Stomach (tissue), 8 donors: ENCODE measurements at regions not wholly inside any gene's neighbourhood (a gene's known extent, or its start where the extent isn't known, plus 50 kb on each side); places are given as distances from the start of the nearest gene placed in this dataset.

Experiments
- DNase-seq, 2 donors: peaks; one replicate each; pipeline versions ENCODE4 v3.0.0 to v3.0.0-alpha.2; 2013 to 2019
- H3K27ac ChIP-seq, 5 donors: fragments of 200-600 bp in 4 of 5; sonication (generic) in 4 of 5; one replicate each; pipeline ENCODE4 v1.5.1; 2013 to 2019; ENCODE audit warnings: mild to moderate bottlenecking in 1 of 5, moderate library complexity in 1 of 5
- H3K27me3 ChIP-seq, 3 donors: fragments of 200-600 bp; sonication (generic); one replicate each; pipeline ENCODE4 v1.5.1; 2017 to 2019; ENCODE audit warnings: mixed run types in 1 of 3
- H3K36me3 ChIP-seq, 4 donors: fragments of 200-600 bp; sonication (generic); 1 replicate in 3 of 4; 2 replicates in 1 of 4; pipeline ENCODE4 v1.5.1; 2016 to 2019
- H3K4me1 ChIP-seq, 4 donors: fragments of 200-600 bp; sonication (generic); one replicate each; pipeline ENCODE4 v1.5.1; 2016 to 2019
- H3K4me3 ChIP-seq, 4 donors: fragments of 200-600 bp; sonication (generic) in 3 of 4; one replicate each; pipeline ENCODE4 v1.5.1; 2016 to 2019; ENCODE audit warnings: mild to moderate bottlenecking in 1 of 4
- H3K9me3 ChIP-seq, 4 donors: fragments of 200-600 bp; sonication (generic); one replicate each; pipeline ENCODE4 v1.5.1; 2016 to 2019
- CTCF ChIP-seq, 7 experiments: fragments of 450-650 bp in 4 of 7; fragments of 200-600 bp in 3 of 7; sonication (generic) in 3 of 7; IDR thresholded peaks; one replicate each; pipeline ENCODE4 v1.5.1; 2016 to 2019; ENCODE audit warnings: antibody characterized with exemption in 7 of 7, control low read depth in 2 of 7, mild to moderate bottlenecking in 1 of 7
- EP300 ChIP-seq: sonication (generic); formaldehyde crosslinking; IDR thresholded peaks from one replicate; pipeline ENCODE4 v1.6.1; 2017; ENCODE audit warnings: antibody characterized with exemption
- POLR2A ChIP-seq, 4 donors: fragments of 450-650 bp; IDR thresholded peaks; one replicate each; pipeline ENCODE4 v1.6.1; 2016; ENCODE audit warnings: antibody characterized with exemption in 4 of 4, control low read depth in 2 of 4, mild to moderate bottlenecking in 1 of 4, moderate library complexity in 1 of 4
- POLR2AphosphoS5 ChIP-seq, 3 donors: sonication (generic); formaldehyde crosslinking; IDR thresholded peaks; one replicate each; pipeline ENCODE4 v1.6.1; 2016; ENCODE audit warnings: antibody characterized with exemption in 3 of 3
- WGBS, 5 donors: extraction: QIAGEN DNeasy Blood & Tissue Kit in 3 of 5; methylation state at CpG; one replicate each; pipeline versions ENCODE4 v1.1.5 to v1.1.7; 2013 to 2018; 5-methylcytosine and 5-hydroxymethylcytosine counted together
- intact Hi-C: fragments of 100-400 bp; cut with DNase I; formaldehyde crosslinking; loops from one replicate; pipeline ENCODE4 v1.15.1; 2023; ENCODE audit warnings: low total_unique reads
- donor health status: healthy with polysubstance abuse.
- donor health status: Bipolar disorder and iron deficiency.
- donor health status: healthy.

GRCh38 chr20:7305976-7306375, 538.5 kb downstream of the BMP2 start:
- Histone ChIP-seq H3K27me3 (no peaks in the 10 kb centered on the region), H3K9me3 (no peaks in the 10 kb centered on the region), H3K4me1 (no peaks in the 10 kb centered on the region), H3K36me3 (no peaks in the 10 kb centered on the region), H3K4me3 (no peak overlapping the region), H3K27ac (no peak overlapping the region)
- no peak for DNase-seq
- 61 to 76% (median 69%) methylated on average over 4 of the region's 4 CpGs for WGBS, 5 donors
- intact Hi-C loops: no loop called here
- TF ChIP-seq CTCF (IDR thresholded peaks at IDR 0.05): no peak
- TF ChIP-seq EP300: no peak
- TF ChIP-seq POLR2A (IDR thresholded peaks at IDR 0.05): no peak
- no peak for TF ChIP-seq POLR2AphosphoS5 (IDR thresholded peaks at IDR 0.05)

- H3K27me3 ChIP-seq: no peaks in the 10 kb centered on the region
- no peaks in the 10 kb centered on the region for H3K9me3 ChIP-seq
- no peak for DNase-seq
- H3K27ac ChIP-seq: no peak overlapping the region
- H3K36me3 ChIP-seq: no peaks in the 10 kb centered on the region
- intact Hi-C loops: no loop called here
- no peaks in the 10 kb centered on the region for H3K4me1 ChIP-seq
- 54 to 84% (median 68%) methylated on average over 3 of the region's 3 CpGs for WGBS, 5 donors
- TF ChIP-seq POLR2AphosphoS5 (IDR thresholded peaks at IDR 0.05) (no peak), CTCF (IDR thresholded peaks at IDR 0.05) (no peak), POLR2A (IDR thresholded peaks at IDR 0.05) (no peak), EP300 (no peak)
- no peak overlapping the region for H3K4me3 ChIP-seq
These were observed 540.7 kb downstream of the BMP2 start for GRCh38 chr20:7308163-7308562.

- WGBS, 5 donors: 68 to 77% (median 75%) methylated on average over 2 of the region's 2 CpGs
- Histone ChIP-seq H3K36me3 (no peaks in the 10 kb centered on the region), H3K27me3 (no peaks in the 10 kb centered on the region), H3K4me1 (no peaks in the 10 kb centered on the region), H3K27ac (no peak overlapping the region), H3K9me3 (no peaks in the 10 kb centered on the region), H3K4me3 (no peak overlapping the region)
- DNase-seq: no peak
- intact Hi-C loops: no loop called here
- no peak for TF ChIP-seq CTCF (IDR thresholded peaks at IDR 0.05)
- TF ChIP-seq EP300: no peak
- no peak for TF ChIP-seq POLR2AphosphoS5 (IDR thresholded peaks at IDR 0.05)
- TF ChIP-seq POLR2A (IDR thresholded peaks at IDR 0.05): no peak
These were observed 545.6 kb downstream of the BMP2 start for GRCh38 chr20:7313047-7313446.

GRCh38 chr20:7323957-7324356, 556.5 kb downstream of the BMP2 start:
- Histone ChIP-seq H3K4me1 (peaks cover 0 to under 1% (median 0%) of the 10 kb centered on the region in 4 donors), H3K27ac (no peak overlapping the region), H3K9me3 (no peaks in the 10 kb centered on the region), H3K27me3 (no peaks in the 10 kb centered on the region), H3K4me3 (no peak overlapping the region), H3K36me3 (no peaks in the 10 kb centered on the region)
- WGBS, 5 donors: 70 to 76% (median 71%) methylated on average over 5 of the region's 5 CpGs
- no peak for TF ChIP-seq POLR2AphosphoS5 (IDR thresholded peaks at IDR 0.05)
- no peak for TF ChIP-seq POLR2A (IDR thresholded peaks at IDR 0.05)
- no peak for TF ChIP-seq EP300
- no peak for TF ChIP-seq CTCF (IDR thresholded peaks at IDR 0.05)
- intact Hi-C loops: no loop called here
- DNase-seq: no peak

- TF ChIP-seq POLR2A (IDR thresholded peaks at IDR 0.05) (no peak), CTCF (IDR thresholded peaks at IDR 0.05) (no peak), POLR2AphosphoS5 (IDR thresholded peaks at IDR 0.05) (no peak), EP300 (no peak)
- H3K9me3 ChIP-seq: no peaks in the 10 kb centered on the region
- H3K27ac ChIP-seq: no peak overlapping the region
- H3K36me3 ChIP-seq: no peaks in the 10 kb centered on the region
- peaks cover 0 to 10% (median 0%) of the 10 kb centered on the region in 4 donors for H3K4me1 ChIP-seq
- DNase-seq: no peak
- no peak overlapping the region for H3K4me3 ChIP-seq
- intact Hi-C loops: no loop called here
- H3K27me3 ChIP-seq: no peaks in the 10 kb centered on the region
These were observed 560.3 kb downstream of the BMP2 start for GRCh38 chr20:7327810-7328209.
